Lung (tissue), 11 donors: ENCODE measurements at regions not wholly inside any gene's neighbourhood (a gene's known extent, or its start where the extent isn't known, plus 50 kb on each side); places are given as distances from the start of the nearest gene placed in this dataset.
A peak's percentile ranks its signal among the peaks of the same experiment; 100 is the strongest.

Experiments
- ATAC-seq: fragments of 200-7000 bp; cut with Tn5 transposase; one replicate; pipeline ENCODE4 v1.9.1; 2020; ENCODE audit warnings: moderate number of reproducible peaks; ENCODE audit not compliant: insufficient read depth, low FRiP score
- DNase-seq, 3 donors: peaks; one replicate each; pipeline ENCODE4 v3.0.0-alpha.2; 2013 to 2017
- H3K27ac ChIP-seq, 2 donors: one replicate each; pipeline ENCODE4 v1.5.1; 2013; ENCODE audit warnings: mild to moderate bottlenecking in 2 of 2, moderate library complexity in 2 of 2, control low read depth in 1 of 2, inconsistent platforms in 1 of 2, low read depth in 1 of 2, low read length in 1 of 2
- H3K27me3 ChIP-seq, 3 donors: one replicate each; pipeline ENCODE4 v1.5.1; 2013; ENCODE audit warnings: low read length in 2 of 3; ENCODE audit not compliant: control insufficient read depth in 3 of 3, insufficient read depth in 3 of 3
- H3K36me3 ChIP-seq, 4 donors: one replicate each; pipeline ENCODE4 v1.5.1; 2013; ENCODE audit warnings: low read length in 4 of 4, mild to moderate bottlenecking in 1 of 4, moderate library complexity in 1 of 4; ENCODE audit not compliant: control insufficient read depth in 4 of 4, insufficient read depth in 4 of 4
- H3K4me1 ChIP-seq, 5 donors: one replicate each; pipeline ENCODE4 v1.5.1; 2013; ENCODE audit warnings: low read length in 5 of 5, mild to moderate bottlenecking in 2 of 5, moderate library complexity in 1 of 5; ENCODE audit not compliant: control insufficient read depth in 5 of 5, insufficient read depth in 5 of 5
- H3K4me3 ChIP-seq: one replicate; pipeline ENCODE4 v1.5.1; 2013; ENCODE audit warnings: mild to moderate bottlenecking, control low read depth, moderate library complexity
- H3K9ac ChIP-seq, 2 donors: one replicate each; pipeline ENCODE4 v1.5.1; 2013; ENCODE audit warnings: low read length in 2 of 2, control low read depth in 1 of 2; ENCODE audit not compliant: insufficient read depth in 1 of 2
- H3K9me3 ChIP-seq, 4 donors: one replicate each; pipeline ENCODE4 v1.5.1; 2013; ENCODE audit warnings: low read length in 3 of 4, mild to moderate bottlenecking in 1 of 4, moderate library complexity in 1 of 4; ENCODE audit not compliant: control insufficient read depth in 4 of 4, insufficient read depth in 3 of 4
- CTCF ChIP-seq: IDR thresholded peaks from 2 replicates; pipeline ENCODE4 v1.5.1; 2012; ENCODE audit warnings: mild to moderate bottlenecking; ENCODE audit errors: control extremely low read depth, extremely low read depth
- WGBS, 2 donors: extraction: QIAGEN DNeasy Blood & Tissue Kit; methylation state at CpG; one replicate each; pipeline ENCODE4 v1.1.7; 2013; 5-methylcytosine and 5-hydroxymethylcytosine counted together
- donor health status: control.
- donor health status: control.
- donor health status: Bipolar disorder and iron deficiency.
- donor health status: healthy.
- donor health status: DM: yes; HTN: yes; CAD: no.

GRCh38 chr10:4383651-4384098 lies 442.3 kb upstream of the AKR1E2 start:
- ATAC-seq = no peak
- Histone ChIP-seq H3K27ac (no peak overlapping the region), H3K4me1 (peaks cover 0 to 13% (median 0%) of the 10 kb centered on the region in 5 donors), H3K36me3 (no peaks in the 10 kb centered on the region), H3K9ac (peak overlapping the region in 1 of 2 donors; percentile 2), H3K27me3 (no peaks in the 10 kb centered on the region), H3K4me3 (no peak overlapping the region), H3K9me3 (no peaks in the 10 kb centered on the region)
- WGBS, 2 donors = 32 to 42% methylated on average over 4 of the region's 4 CpGs
- peak in 2 of 3 donors; percentile 26 to 38 for DNase-seq
- TF ChIP-seq CTCF = no peak

- ATAC-seq (no peak), DNase-seq (no peak)
- 59 to 76% methylated on average over 1 of the region's 1 CpG for WGBS, 2 donors
- no peak for TF ChIP-seq CTCF
- Histone ChIP-seq H3K27ac (no peak overlapping the region), H3K4me1 (peaks cover 0 to 13% (median 0%) of the 10 kb centered on the region in 5 donors), H3K9me3 (no peaks in the 10 kb centered on the region), H3K36me3 (no peaks in the 10 kb centered on the region), H3K4me3 (no peak overlapping the region), H3K27me3 (no peaks in the 10 kb centered on the region), H3K9ac (no peak overlapping the region)
These were observed 443.2 kb upstream of the AKR1E2 start for GRCh38 chr10:4382811-4383210.

GRCh38 chr10:4373612-4374011 lies 452.4 kb upstream of the AKR1E2 start:
- 77 to 83% methylated on average over 2 of the region's 2 CpGs for WGBS, 2 donors
- Histone ChIP-seq H3K36me3 (no peaks in the 10 kb centered on the region), H3K4me3 (no peak overlapping the region), H3K9me3 (no peaks in the 10 kb centered on the region), H3K27me3 (no peaks in the 10 kb centered on the region), H3K27ac (no peak overlapping the region), H3K9ac (no peak overlapping the region), H3K4me1 (peaks cover 0 to 3% (median 0%) of the 10 kb centered on the region in 5 donors)
- no peak for TF ChIP-seq CTCF
- ATAC-seq (no peak), DNase-seq (no peak)

- DNase-seq (no peak), ATAC-seq (no peak)
- Histone ChIP-seq H3K36me3 (no peaks in the 10 kb centered on the region), H3K4me1 (peaks cover 0 to 3% (median 0%) of the 10 kb centered on the region in 5 donors), H3K27me3 (no peaks in the 10 kb centered on the region), H3K4me3 (no peak overlapping the region), H3K9me3 (no peaks in the 10 kb centered on the region), H3K9ac (no peak overlapping the region), H3K27ac (peak overlapping the region in 1 of 2 donors; percentile 41)
- no peak for TF ChIP-seq CTCF
- WGBS, 2 donors = 84 to 88% methylated on average over 4 of the region's 4 CpGs
These were observed 452.9 kb upstream of the AKR1E2 start for GRCh38 chr10:4373098-4373497.
